Mucosa of rectum (tissue), 2 donors: ENCODE measurements at regions not wholly inside any gene's neighbourhood (a gene's known extent, or its start where the extent isn't known, plus 50 kb on each side); places are given as distances from the start of the nearest gene placed in this dataset.
"Not testable (repeated sequence)": the region's sequence is repeated elsewhere in the genome, so short reads cannot be mapped to it uniquely, and the experiment has no call there.

ENCODE experiments used
- H3K27ac ChIP-seq, 2 donors: one replicate each; pipeline ENCODE4 v1.7.0; 2013; ENCODE audit warnings: inconsistent platforms in 2 of 2, low read depth in 2 of 2, low read length in 2 of 2
- H3K27me3 ChIP-seq, 2 donors: one replicate each; pipeline ENCODE4 v1.7.0; 2013; ENCODE audit warnings: low read length in 2 of 2; ENCODE audit not compliant: control insufficient read depth in 2 of 2, insufficient read depth in 2 of 2
- H3K36me3 ChIP-seq, 2 donors: one replicate each; pipeline ENCODE4 v1.7.0; 2013; ENCODE audit warnings: low read length in 2 of 2; ENCODE audit not compliant: control insufficient read depth in 2 of 2, insufficient read depth in 2 of 2
- H3K4me1 ChIP-seq, 2 donors: one replicate each; pipeline ENCODE4 v1.7.0; 2013; ENCODE audit warnings: low read length in 2 of 2, mild to moderate bottlenecking in 1 of 2; ENCODE audit not compliant: control insufficient read depth in 2 of 2, insufficient read depth in 2 of 2
- H3K4me3 ChIP-seq, 2 donors: one replicate each; pipeline ENCODE4 v1.7.0; 2013; ENCODE audit warnings: low read length in 2 of 2
- H3K9ac ChIP-seq, 2 donors: one replicate each; pipeline ENCODE4 v1.7.0; 2013; ENCODE audit warnings: low read length in 2 of 2, low read depth in 1 of 2, mild to moderate bottlenecking in 1 of 2
- H3K9me3 ChIP-seq, 2 donors: one replicate each; pipeline ENCODE4 v1.7.0; 2013; ENCODE audit warnings: low read length in 2 of 2; ENCODE audit not compliant: control insufficient read depth in 2 of 2
- donor health status: healthy.
- donor health status: Normal muscosa, but diverticular disease.

DNA sequence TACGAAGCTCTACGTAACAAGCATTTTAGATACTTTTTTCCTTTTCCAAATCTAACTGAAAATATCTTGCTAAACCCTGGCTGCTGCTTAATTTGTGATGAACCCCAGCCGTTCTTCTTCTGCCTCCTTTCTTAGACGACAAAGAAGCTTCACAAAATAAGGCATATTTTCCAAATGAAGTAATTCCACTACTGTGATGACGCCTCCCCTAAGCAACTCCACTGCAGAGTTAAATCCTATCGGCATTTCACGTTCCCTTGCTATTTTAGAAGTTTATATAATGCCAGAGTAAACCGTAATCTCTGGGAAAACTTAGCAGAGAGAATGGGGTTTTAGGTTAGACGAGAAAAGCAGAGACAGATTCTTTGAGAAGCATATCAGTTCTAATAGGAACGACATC, 683.1 kb upstream of the SALL1 start:
- H3K27me3 ChIP-seq, result no peaks in the 10 kb centered on the region
- no peaks in the 10 kb centered on the region for H3K4me1 ChIP-seq
- peak overlapping the region; percentile 5 to 43 for H3K27ac ChIP-seq
- no peaks in the 10 kb centered on the region for H3K9me3 ChIP-seq
- H3K9ac ChIP-seq, result no peak overlapping the region
- H3K4me3 ChIP-seq, result no peak overlapping the region
- H3K36me3 ChIP-seq, result no peaks in the 10 kb centered on the region

GRCh38 chr16:51831595-51832367, 680.7 kb upstream of the SALL1 start:
- Histone ChIP-seq H3K9me3 (no peaks in the 10 kb centered on the region), H3K4me3 (no peak overlapping the region), H3K4me1 (no peaks in the 10 kb centered on the region), H3K36me3 (no peaks in the 10 kb centered on the region), H3K27ac (no peak overlapping the region), H3K9ac (no peak overlapping the region), H3K27me3 (no peaks in the 10 kb centered on the region)

- H3K4me3 ChIP-seq, H3K27me3 ChIP-seq, H3K9me3 ChIP-seq, H3K9ac ChIP-seq, H3K27ac ChIP-seq, H3K36me3 ChIP-seq, H3K4me1 ChIP-seq: not testable (repeated sequence)
These were observed 680.0 kb upstream of the SALL1 start for GRCh38 chr16:51831034-51831433.

DNA sequence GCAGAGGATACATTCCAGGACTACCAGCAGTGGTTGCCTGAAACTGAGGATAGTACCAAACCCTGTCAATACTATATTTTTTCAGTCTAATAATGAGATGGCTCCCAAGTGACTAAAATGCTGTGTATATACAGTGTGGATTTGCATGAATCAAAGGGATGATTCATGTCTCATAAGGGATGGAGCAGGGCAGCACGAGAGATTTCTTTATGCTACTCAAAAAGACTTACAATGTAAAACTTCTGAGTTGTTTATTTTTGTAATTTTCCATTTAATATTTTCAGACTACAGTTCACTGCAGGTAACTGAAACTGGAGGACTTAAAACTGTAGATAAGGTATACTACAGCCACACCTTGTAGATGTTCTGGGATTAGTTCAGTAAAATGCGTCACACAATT, 674.7 kb upstream of the SALL1 start:
- Histone ChIP-seq H3K9ac (no peak overlapping the region), H3K9me3 (no peaks in the 10 kb centered on the region), H3K36me3 (no peaks in the 10 kb centered on the region), H3K27ac (no peak overlapping the region), H3K27me3 (no peaks in the 10 kb centered on the region), H3K4me1 (no peaks in the 10 kb centered on the region), H3K4me3 (no peak overlapping the region)

GRCh38 chr16:51822471-51822870, 671.4 kb upstream of the SALL1 start:
- H3K4me3 ChIP-seq, result no peak overlapping the region

GRCh38 chr16:51821527-51821926, 670.5 kb upstream of the SALL1 start:
- Histone ChIP-seq H3K36me3 (no peaks in the 10 kb centered on the region), H3K9ac (no peak overlapping the region), H3K27ac (no peak overlapping the region), H3K4me3 (no peak overlapping the region), H3K9me3 (no peaks in the 10 kb centered on the region), H3K27me3 (no peaks in the 10 kb centered on the region), H3K4me1 (no peaks in the 10 kb centered on the region)

More at GRCh38 chr16:51822471-51822870, 671.4 kb upstream of the SALL1 start:
- Histone ChIP-seq H3K27me3 (no peaks in the 10 kb centered on the region), H3K9me3 (no peaks in the 10 kb centered on the region), H3K36me3 (no peaks in the 10 kb centered on the region), H3K4me1 (no peaks in the 10 kb centered on the region), H3K9ac (no peak overlapping the region), H3K27ac (no peak overlapping the region)

DNA sequence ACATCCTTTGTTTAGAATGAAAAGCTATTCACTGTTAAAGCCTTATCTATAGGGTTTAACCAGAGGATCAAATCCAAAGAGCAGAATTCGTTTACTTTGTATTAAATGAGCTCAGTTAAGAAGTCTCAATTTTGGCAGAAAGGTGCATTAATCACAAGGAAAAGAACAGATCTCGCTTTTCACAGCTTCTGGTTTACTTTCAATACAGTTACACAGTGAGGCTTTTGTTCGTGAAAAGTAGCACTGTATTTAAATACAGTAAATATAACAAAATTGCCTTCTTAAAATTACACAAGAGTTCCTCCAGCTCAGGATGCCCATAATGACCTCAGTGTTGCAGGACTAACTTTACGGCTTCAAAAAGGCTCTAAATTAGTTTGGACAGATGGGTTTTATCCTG, 669.1 kb upstream of the SALL1 start:
- H3K27ac ChIP-seq, result no peak overlapping the region
- H3K9me3 ChIP-seq, result no peaks in the 10 kb centered on the region
- H3K4me3 ChIP-seq, result no peak overlapping the region
- H3K9ac ChIP-seq, result no peak overlapping the region
- no peaks in the 10 kb centered on the region for H3K27me3 ChIP-seq
- H3K4me1 ChIP-seq, result no peaks in the 10 kb centered on the region
- H3K36me3 ChIP-seq, result no peaks in the 10 kb centered on the region

DNA sequence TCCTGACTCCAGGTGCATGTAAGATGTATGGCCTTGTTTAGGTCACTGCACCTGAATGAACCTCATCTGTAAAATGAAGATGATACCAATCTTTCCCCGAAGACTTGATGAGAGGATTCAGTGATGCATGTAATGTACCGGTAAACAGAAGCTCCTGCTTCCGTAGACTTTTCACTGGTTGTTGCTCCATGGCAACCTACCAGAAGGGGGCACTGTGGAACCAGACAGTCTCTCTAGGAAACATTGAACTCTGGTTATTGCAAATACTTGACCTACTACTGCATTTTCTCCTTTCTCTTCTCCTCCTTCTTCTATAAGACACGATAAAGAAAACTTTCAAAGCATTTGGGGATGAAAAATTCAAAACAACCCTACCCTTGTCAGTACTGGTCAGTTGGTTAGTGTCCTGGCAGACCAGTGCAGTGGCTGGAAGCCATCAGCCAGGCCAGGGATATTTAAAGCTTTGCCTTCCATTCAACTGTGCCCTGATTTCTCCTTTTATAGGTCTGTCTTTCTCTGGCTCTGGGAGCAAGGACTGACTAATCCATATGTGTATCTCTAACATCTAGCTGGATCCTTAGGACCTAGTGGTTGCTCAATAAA, 667.4 kb upstream of the SALL1 start:
- Histone ChIP-seq H3K9ac (no peak overlapping the region), H3K27me3 (no peaks in the 10 kb centered on the region), H3K9me3 (peaks cover 0 to 2% of the 10 kb centered on the region in 2 donors), H3K27ac (no peak overlapping the region), H3K36me3 (no peaks in the 10 kb centered on the region), H3K4me3 (no peak overlapping the region), H3K4me1 (no peaks in the 10 kb centered on the region)

GRCh38 chr16:51816929-51817328, 665.9 kb upstream of the SALL1 start:
- Histone ChIP-seq H3K27ac (no peak overlapping the region), H3K4me1 (no peaks in the 10 kb centered on the region), H3K4me3 (no peak overlapping the region), H3K27me3 (no peaks in the 10 kb centered on the region), H3K9me3 (peaks cover 0 to 2% of the 10 kb centered on the region in 2 donors), H3K36me3 (no peaks in the 10 kb centered on the region), H3K9ac (no peak overlapping the region)

GRCh38 chr16:51815523-51815922, 664.5 kb upstream of the SALL1 start:
- no peak overlapping the region for H3K27ac ChIP-seq
- H3K9ac ChIP-seq, result no peak overlapping the region

More at GRCh38 chr16:51815523-51815922, 664.5 kb upstream of the SALL1 start:
- Histone ChIP-seq H3K4me1 (no peaks in the 10 kb centered on the region), H3K9me3 (peaks cover 0 to 2% of the 10 kb centered on the region in 2 donors), H3K27me3 (no peaks in the 10 kb centered on the region), H3K36me3 (no peaks in the 10 kb centered on the region), H3K4me3 (no peak overlapping the region)
